Smooth muscle cell (in vitro differentiated cells): ENCODE measurements at regions not wholly inside any gene's neighbourhood (a gene's known extent, or its start where the extent isn't known, plus 50 kb on each side); places are given as distances from the start of the nearest gene placed in this dataset.

Source experiments
- DNase-seq: peaks from one replicate; lab custom pipeline; 2025; ENCODE audit not compliant: unreplicated experiment; lab: John Stamatoyannopoulos, UW
- H2AFZ ChIP-seq: fragments of 200-600 bp; sonication (generic); 2 replicates; pipeline ENCODE4 v1.6.0; 2016; ENCODE audit warnings: antibody characterized with exemption, low read depth, mild to moderate bottlenecking
- H3F3A ChIP-seq: fragments of 200-600 bp; sonication (generic); 2 replicates; pipeline ENCODE4 v1.6.0; 2017; ENCODE audit warnings: antibody characterized with exemption, low read depth
- H3K27ac ChIP-seq: fragments of 200-600 bp; sonication (generic); 2 replicates; pipeline ENCODE4 v1.5.1; 2016; ENCODE audit warnings: low read depth, mild to moderate bottlenecking
- H3K27me3 ChIP-seq: fragments of 200-600 bp; sonication (generic); 2 replicates; pipeline ENCODE4 v1.6.1; 2016; ENCODE audit warnings: low read depth, mild to moderate bottlenecking
- H3K36me3 ChIP-seq: fragments of 200-600 bp; sonication (generic); 2 replicates; pipeline ENCODE4 v1.5.1; 2016; ENCODE audit warnings: low read depth
- H3K4me1 ChIP-seq: fragments of 200-600 bp; sonication (generic); 2 replicates; pipeline ENCODE4 v1.5.1; 2016; ENCODE audit warnings: low read depth
- H3K4me2 ChIP-seq: fragments of 200-600 bp; sonication (generic); 2 replicates; pipeline ENCODE4 v1.6.0; 2016; ENCODE audit warnings: mild to moderate bottlenecking
- H3K4me3 ChIP-seq: fragments of 200-600 bp; sonication (generic); 2 replicates; pipeline ENCODE4 v1.5.1; 2016; ENCODE audit warnings: mild to moderate bottlenecking
- H3K79me2 ChIP-seq: fragments of 200-600 bp; sonication (generic); 2 replicates; pipeline ENCODE4 v1.6.0; 2016; ENCODE audit warnings: low read depth, mild to moderate bottlenecking
- H3K9ac ChIP-seq: fragments of 200-600 bp; sonication (generic); 2 replicates; pipeline ENCODE4 v1.6.0; 2016; ENCODE audit warnings: low read depth
- H3K9me3 ChIP-seq: fragments of 200-600 bp; sonication (generic); replicated peaks from 2 replicates; pipeline ENCODE4 v1.5.1; 2016; ENCODE audit warnings: low read depth
- H4K20me1 ChIP-seq: fragments of 200-600 bp; sonication (generic); 2 replicates; pipeline ENCODE4 v1.6.0; 2016; ENCODE audit warnings: low read depth
- whole genome bisulfite sequencing: methylation state at CpG from one replicate; pipeline ENCODE4 v1.1.7; 2016; ENCODE audit warnings: low lambda C conversion rate; 5-methylcytosine and 5-hydroxymethylcytosine counted together
- TF ChIP-seq, protein P1 (sequence below): fragments of 200-600 bp; sonication (generic); IDR thresholded peaks from 2 replicates; pipeline ENCODE4 v1.5.1; 2017; ENCODE audit warnings: borderline replicate concordance, mild to moderate bottlenecking, antibody characterized with exemption; ENCODE audit not compliant: insufficient read depth, poor library complexity, severe bottlenecking

DNA sequence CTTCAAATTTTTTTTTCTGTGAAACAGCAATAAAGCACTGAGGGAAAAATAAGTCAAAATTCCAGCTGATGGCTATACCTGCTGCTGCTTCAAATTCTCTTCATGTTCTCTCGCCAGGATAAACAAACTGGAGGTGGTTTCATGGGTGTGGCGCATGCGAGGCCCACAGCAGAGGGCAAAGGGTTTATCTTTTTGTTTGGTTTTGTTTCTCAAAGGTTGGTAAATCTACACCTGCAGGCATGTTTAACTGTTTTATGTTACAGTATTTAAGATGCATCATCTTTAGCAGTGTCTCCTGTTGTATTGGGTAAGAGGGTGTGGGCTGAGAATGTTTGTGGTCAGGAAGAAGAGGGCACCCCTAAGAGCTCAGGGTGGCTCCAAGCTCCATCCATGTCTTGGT lies 342.2 kb downstream of the CDH26 start:
- no peaks in the 10 kb centered on the region for H3K79me2 ChIP-seq
- no peak for DNase-seq
- H3K27me3 ChIP-seq, result no peaks in the 10 kb centered on the region
- 93% methylated on average over 3 of the region's 3 CpGs for WGBS
- H3K4me3 ChIP-seq, result no peak overlapping the region
- no peak overlapping the region for H3K9ac ChIP-seq
- H3K27ac ChIP-seq, result no peak overlapping the region
- no peaks in the 10 kb centered on the region for H3K9me3 ChIP-seq
- no peaks in the 10 kb centered on the region for H3F3A ChIP-seq
- no peaks in the 10 kb centered on the region for H3K36me3 ChIP-seq
- H3K4me1 ChIP-seq, result no peaks in the 10 kb centered on the region
- TF ChIP-seq, protein P1, sequence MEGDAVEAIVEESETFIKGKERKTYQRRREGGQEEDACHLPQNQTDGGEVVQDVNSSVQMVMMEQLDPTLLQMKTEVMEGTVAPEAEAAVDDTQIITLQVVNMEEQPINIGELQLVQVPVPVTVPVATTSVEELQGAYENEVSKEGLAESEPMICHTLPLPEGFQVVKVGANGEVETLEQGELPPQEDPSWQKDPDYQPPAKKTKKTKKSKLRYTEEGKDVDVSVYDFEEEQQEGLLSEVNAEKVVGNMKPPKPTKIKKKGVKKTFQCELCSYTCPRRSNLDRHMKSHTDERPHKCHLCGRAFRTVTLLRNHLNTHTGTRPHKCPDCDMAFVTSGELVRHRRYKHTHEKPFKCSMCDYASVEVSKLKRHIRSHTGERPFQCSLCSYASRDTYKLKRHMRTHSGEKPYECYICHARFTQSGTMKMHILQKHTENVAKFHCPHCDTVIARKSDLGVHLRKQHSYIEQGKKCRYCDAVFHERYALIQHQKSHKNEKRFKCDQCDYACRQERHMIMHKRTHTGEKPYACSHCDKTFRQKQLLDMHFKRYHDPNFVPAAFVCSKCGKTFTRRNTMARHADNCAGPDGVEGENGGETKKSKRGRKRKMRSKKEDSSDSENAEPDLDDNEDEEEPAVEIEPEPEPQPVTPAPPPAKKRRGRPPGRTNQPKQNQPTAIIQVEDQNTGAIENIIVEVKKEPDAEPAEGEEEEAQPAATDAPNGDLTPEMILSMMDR, result no peak
- H2AFZ ChIP-seq, result no peak overlapping the region
- no peak overlapping the region for H3K4me2 ChIP-seq
- no peaks in the 10 kb centered on the region for H4K20me1 ChIP-seq

DNA sequence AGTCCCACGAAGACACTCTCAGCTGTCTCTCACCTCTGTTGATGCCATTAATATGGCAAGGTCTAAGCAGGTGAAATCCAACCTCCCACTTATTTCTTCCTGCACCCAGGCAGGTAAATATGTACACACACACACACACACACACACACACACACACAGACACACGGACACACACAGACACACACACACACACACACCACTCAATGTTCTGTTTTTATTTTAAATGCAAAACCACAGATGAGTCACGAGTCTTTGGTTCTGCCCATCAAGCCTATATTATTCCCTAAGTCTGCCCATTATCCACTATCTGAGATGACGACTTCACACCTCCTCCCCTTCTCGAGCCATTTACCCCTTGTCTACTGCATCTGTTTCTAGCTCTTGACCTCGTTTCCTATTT lies 344.7 kb downstream of the CDH26 start:
- no peak overlapping the region for H3K4me3 ChIP-seq
- TF ChIP-seq, protein P1, result no peak
- 73% methylated on average over 6 of the region's 6 CpGs for WGBS
- H3K9me3 ChIP-seq, result no peaks in the 10 kb centered on the region
- H3K4me1 ChIP-seq, result no peaks in the 10 kb centered on the region
- no peaks in the 10 kb centered on the region for H3F3A ChIP-seq
- H4K20me1 ChIP-seq, result no peaks in the 10 kb centered on the region
- H3K79me2 ChIP-seq, result no peaks in the 10 kb centered on the region
- H3K9ac ChIP-seq, result no peak overlapping the region
- no peak overlapping the region for H3K4me2 ChIP-seq
- no peaks in the 10 kb centered on the region for H3K27me3 ChIP-seq
- H3K27ac ChIP-seq, result no peak overlapping the region
- no peak overlapping the region for H2AFZ ChIP-seq
- no peaks in the 10 kb centered on the region for H3K36me3 ChIP-seq
- DNase-seq, result no peak

DNA sequence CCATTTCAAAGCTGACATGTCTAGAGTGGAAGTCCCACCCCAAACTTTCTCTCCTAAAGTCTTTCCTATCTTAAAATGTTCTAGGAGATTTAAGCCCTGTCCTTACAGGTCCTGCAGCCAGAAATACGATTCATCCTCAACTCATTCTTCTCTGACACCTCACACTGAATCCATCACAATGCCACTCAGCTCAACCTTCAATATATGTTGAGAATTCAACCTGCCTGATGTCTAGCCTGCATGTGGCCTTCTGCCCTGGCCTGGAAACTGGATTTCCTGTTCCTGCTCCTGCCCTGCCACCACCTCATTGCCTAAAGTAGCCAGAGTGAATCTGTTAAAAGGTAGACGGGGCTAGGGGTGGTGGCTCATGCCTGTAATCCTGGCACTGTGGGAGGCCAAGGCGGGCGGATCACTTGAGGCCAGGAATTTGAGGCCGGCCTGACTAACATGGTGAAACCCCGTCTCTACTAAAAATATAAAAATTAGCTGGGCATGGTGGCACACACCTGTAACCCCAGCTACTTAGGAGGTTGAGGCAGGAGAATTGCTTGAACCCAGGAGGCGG lies 345.9 kb downstream of the CDH26 start:
- Histone ChIP-seq H4K20me1 (no peaks in the 10 kb centered on the region), H3K9me3 (no peaks in the 10 kb centered on the region), H3K4me3 (no peak overlapping the region), H3K36me3 (no peaks in the 10 kb centered on the region), H3K27me3 (no peaks in the 10 kb centered on the region), H2AFZ (no peak overlapping the region), H3K4me1 (no peaks in the 10 kb centered on the region), H3K27ac (no peak overlapping the region), H3F3A (no peaks in the 10 kb centered on the region), H3K9ac (no peak overlapping the region), H3K4me2 (no peak overlapping the region), H3K79me2 (no peaks in the 10 kb centered on the region)
- TF ChIP-seq, protein P1, result no peak
- DNase-seq, result no peak
- WGBS, result 88% methylated on average over 7 of the region's 7 CpGs

DNA sequence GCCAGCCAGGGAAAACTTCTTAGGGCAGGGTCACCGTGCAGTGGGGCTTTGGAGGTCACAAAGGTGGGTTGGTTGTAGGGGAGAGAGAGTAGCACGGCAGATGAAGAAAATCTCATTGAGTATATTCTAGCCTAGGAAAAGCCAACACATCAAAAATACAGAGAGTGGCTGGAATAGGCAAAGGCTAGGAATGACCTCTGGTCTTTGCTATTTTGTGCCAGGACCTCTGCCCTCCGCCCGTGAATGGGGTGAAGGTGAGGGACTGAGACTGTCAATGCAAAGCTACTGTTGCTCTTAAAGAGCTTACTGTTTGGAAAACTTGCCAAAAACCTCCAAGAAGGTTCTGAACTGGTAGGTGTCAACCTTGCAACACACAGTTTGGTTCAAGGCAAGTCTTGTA lies 346.7 kb downstream of the CDH26 start:
- Histone ChIP-seq H3K27ac (no peak overlapping the region), H3K4me2 (no peak overlapping the region), H3F3A (no peaks in the 10 kb centered on the region), H4K20me1 (no peaks in the 10 kb centered on the region), H3K4me1 (no peaks in the 10 kb centered on the region), H3K27me3 (no peaks in the 10 kb centered on the region), H3K79me2 (no peaks in the 10 kb centered on the region), H2AFZ (no peak overlapping the region), H3K9me3 (no peaks in the 10 kb centered on the region), H3K9ac (no peak overlapping the region), H3K36me3 (no peaks in the 10 kb centered on the region), H3K4me3 (no peak overlapping the region)
- no peak for DNase-seq
- TF ChIP-seq, protein P1, result no peak
- WGBS, result 82% methylated on average over 4 of the region's 4 CpGs
